ENCODE measurements at regions not wholly inside any gene's neighbourhood (a gene's known extent, or its start where the extent isn't known, plus 50 kb on each side); places are given as distances from the start of the nearest gene placed in this dataset.

DNA sequence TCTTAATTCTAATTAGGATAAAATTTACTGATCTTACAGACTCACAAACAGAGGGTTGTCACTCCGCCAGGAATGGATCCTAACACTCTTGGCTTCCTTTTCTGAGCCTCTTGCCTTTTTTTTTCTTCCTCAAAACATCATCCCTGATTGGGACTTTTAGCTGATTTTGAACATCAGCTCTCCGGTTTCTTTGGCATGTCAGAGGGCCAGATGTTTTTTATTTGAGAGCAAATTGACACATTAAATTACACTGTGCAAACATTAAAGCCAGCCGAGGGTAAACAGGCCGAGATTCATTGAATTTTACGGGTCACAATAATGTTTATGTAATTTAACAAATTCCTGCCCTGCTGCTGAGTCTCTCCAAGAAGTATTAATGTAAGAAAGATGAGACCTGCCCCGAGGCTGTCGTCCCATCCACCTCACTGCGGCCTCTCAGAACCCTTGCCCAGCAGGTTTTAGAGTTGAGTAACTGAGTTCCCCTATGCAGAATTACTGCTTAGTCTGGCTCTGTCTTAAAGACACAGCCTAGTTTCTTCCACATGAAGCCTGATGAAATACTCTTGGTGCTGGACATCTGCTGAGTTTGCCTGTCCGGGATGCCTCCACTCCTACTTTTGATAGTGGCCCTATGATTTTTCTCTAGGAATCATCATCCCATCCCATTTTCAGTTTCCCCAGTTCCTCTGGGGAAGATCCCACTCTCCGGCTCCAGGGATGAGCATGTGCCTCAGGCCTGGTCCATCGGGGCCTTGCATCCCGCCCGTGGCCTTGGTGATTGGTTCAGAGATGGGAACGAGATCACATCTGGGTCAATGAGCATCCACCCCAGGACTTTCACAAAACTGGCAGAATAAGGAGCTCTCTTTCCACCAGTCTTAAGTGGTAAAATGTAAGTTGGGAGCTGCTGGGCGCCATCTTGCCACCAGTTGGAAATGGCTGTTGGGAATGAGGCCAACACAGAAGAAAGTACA, 226.6 kb upstream of the TLE3 start:
- DNase-seq (ENCODE audit: low spot score) = no peak

DNA sequence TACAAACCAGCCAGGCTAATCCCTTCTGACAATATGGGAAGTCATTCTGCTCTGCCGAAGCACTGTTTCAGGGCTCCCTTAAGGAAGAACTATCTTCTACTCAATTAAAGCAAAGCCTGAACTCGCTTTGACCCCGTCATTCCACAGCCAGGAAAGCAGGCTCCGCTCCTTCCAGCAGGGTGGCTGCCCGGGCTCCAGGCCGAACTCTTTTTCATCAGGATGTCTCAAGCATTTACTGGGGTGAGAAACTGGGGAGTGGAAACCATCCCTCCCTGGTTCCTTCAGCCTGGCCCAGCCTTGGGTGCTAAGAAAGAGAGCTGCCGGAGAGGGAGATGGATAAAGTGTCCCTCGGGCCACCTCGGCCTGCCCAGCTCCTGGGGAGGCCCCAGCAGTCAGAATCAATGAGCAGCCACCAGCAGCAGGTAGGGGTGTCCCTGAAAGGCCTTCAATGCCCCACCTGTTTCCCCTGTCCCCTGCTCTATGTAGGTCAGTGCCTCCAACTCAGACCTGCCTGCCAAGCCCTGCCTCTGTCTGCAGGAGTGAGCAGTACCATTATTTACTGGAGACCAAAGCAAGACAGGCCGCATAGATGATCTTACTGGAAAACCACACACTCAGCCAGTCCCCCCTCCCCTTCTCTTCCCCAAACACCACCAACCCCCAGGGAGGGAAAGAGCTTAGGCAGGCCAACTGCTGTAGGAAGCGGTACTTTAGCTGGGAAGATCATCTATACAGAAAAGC, 225.6 kb upstream of the TLE3 start:
- no peak for DNase-seq (ENCODE audit: low spot score)

DNA sequence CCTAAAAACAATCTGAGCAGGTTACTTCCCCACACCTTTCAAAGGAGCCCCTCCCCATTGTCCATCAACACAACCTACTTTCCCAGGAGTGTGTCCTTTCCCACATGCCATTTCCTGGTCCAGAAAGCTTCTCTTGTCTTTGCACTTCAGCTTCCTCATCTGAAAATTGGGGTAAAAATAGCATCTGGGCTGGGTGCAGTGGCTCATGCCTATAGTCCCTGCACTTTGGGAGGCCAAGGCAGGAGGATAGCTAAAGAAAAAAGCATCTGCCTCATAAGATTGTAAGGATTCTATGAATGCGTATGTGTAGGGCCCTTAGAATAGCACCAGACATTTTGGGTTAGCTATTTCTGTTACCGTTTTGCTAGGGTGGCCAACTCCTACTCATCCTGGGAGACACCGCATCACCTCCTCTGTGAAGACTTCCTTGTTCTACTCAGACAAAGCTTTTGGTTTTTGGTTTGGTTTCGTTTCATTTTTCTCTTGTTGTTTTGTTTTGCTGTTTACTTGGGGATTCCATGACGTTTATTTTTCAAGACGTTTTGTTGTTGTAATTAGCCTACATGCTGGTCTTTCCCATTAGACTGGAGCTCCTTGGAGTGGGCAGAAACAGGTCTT, 224.4 kb upstream of the TLE3 start:
- no peak for DNase-seq (ENCODE audit: low spot score)

DNA sequence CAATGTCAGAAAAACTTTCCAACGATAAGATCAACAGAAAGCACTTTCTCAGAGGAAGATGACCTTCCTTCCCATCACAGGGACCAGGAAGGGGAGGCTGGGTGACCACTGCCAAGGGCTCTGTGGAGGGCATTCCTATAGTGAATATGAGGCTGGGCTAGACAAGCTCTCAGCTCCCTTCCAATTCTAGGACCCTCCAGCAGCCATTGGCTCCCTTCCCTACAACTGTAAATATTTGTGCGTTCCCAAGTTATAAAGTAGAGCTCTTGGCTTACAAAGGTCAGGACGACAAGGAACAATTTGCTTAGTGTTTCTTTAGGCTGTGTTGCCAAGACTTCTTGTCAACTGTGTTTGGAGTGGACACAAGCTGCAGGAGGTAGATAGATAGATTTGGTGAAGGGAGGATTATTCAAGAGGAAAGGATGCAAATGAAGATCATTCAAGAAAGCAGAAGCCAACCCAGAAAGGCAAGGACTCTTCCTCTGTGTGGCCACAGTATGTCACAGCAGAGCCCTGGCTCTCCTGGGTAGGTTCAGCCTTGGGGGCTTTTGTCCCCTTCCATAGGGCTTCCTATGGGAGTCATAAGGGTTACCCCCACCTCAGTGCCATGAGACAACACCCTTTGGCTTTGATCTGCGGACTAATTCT, 223.6 kb upstream of the TLE3 start:
- no peak for DNase-seq (ENCODE audit: low spot score)

DNA sequence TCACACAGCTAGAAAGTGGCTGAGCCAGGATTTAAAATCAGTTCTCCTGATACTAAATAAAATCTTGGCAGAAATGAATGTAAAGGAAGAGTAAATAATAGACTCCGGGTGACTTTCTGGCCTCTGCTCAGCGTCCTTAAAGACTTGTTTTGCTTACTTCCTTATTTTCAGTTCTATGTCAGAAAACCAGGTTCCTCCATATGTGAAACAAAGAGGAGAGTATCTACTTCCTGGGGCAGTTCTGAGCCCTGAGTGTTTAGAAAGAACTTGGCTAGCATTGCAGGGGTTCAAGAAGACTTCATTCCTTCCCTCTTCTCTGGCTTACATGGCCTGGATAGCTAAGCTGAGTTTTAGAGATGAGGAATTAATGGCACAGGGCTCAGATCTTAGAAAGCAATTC, 222.8 kb upstream of the TLE3 start:
- DNase-seq (ENCODE audit: low spot score) = no peak

DNA sequence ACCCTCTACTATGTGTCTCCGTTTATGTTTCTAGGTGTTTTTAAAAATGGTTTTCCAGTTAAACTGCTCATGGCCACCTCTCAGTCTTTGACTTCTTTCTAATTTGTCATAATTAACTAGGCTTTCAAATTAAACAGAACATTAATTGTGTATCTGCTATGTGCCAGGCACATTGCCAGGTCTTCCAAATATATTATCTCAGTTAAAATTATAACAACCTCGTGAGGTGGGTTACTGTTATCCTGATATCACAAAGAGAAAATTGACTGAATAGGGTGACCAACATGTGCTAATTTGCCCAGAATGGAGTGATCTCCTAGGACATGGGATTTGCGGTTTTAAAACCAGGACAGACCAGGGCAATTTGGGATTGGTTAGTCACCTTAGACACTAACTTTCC, 222.4 kb upstream of the TLE3 start:
- DNase-seq (ENCODE audit: low spot score) = no peak

DNA sequence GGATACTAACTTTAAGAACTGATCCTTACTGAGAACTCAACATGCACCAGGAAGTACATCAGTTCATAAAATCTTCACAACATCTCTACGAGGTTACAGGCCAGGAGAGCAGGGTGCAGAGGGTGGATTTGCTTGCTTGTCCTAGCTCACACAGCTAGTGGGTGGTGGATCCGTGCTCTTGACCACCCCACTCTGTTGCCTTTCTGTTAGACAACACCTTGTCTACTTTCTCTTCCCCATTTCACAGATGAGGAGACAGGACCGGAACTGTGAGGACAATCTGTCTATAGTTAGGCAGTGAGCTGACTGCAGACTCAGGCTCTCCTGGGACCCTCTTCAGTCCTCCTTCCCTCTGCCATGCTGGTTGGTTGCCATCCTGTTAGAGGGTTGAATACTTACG, 221.7 kb upstream of the TLE3 start:
- DNase-seq (ENCODE audit: low spot score) = no peak

DNA sequence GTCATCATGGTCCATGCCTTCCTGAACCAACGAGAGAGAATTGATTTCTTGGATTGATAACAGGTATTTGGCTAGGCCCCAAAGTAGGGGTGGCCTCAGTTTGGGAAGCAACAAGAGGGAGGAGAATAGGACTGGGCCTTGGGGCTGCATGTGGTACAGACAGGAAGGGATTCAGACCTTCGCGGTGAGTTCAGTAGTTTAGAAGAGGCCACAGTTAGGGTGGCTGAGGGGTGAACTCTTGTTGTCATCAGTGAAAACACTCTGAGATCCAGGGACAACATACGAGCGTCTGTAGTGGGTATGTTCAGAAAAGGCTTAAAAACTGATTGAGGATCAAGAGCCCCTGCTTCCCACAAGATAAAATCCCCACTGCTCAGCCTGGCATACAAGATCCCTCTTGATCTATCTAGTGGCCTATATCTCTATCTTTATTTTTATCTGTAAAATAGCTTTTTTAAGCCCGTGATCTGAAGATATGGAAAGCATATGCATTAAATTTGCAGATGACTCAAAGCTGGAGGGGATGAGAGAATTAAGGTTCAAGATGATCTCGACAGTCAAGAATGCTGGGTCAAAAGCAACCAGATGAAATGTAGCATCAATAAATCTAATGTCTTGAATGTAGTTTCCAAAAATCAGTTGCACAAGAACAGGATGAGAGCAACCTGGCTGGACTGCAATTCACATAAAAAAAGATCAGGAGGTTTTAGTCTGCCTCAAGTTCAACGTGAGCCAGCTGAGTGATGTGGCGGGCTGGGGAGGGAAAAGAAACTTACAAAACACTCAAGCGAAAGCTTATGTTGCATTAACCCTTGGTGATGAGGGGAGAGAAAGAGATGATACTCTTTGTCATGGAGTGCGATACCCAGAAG, 221.1 kb upstream of the TLE3 start:
- peak; percentile 14 for DNase-seq (ENCODE audit: low spot score)

DNA sequence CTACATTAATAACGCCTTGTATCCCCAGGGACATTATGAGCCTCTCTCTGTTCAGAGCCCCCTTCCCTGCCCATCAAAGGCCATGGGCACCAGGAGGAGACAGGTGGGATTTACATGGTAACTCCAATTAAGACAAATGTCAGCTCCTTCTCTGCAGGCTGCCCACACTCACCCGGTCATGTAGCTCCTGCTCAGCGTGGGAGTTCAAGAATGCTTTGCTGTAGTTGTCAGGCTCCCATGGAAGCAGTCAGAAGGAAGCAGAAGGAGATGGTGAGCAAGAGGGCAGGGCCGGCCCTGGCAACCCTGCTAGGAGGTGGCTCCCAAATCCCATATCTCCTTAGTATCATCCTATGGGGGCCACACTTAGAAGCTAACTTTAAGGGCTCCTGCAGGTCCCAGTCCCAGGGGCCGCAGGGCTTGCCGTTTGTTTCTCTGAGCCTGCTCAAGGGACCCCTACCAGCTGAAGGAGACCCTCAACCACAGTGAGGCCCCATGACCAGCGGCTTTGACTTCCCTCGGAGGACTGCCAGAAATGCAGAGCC, 218.4 kb upstream of the TLE3 start:
- no peak for DNase-seq (ENCODE audit: low spot score)

DNA sequence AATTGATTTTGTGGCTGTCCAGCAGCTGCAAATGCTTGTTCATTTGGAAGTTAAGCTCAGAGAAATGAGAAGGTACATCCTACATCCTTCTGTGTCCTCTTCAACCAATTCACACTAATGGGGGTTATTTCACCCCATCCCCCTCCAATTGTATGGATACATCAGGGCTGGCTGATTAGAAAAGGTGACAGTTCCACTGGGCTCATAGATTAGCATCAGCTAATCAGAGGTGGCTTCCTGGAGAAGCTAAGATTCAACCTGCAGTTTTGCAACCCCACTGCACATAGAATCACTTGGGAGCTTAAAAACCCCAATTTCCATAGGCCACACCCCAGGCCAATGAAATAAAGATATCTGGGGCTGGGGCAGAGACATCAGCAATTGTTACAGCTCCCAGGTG, 217.7 kb upstream of the TLE3 start:
- DNase-seq (ENCODE audit: low spot score) = no peak

DNA sequence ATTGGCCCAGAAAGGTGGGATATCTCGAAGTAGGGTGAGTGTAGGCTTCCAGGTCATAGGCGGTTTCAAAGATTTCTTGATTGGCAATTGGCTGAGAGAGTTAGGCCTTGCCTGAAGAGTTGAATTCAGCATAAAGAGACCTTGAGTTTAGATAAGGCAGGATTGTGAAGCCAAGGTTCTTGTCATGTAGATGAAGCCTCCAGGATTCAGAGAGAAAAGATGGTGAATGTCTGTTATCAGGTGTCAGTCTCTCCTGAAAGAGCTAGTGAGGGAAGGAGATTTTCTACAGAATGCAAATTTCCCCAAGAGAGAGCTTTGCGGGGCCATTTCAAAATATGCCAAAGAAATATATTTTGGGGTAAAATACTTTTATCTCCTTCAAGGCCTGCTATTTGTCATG, 217.0 kb upstream of the TLE3 start:
- DNase-seq (ENCODE audit: low spot score) = no peak

DNA sequence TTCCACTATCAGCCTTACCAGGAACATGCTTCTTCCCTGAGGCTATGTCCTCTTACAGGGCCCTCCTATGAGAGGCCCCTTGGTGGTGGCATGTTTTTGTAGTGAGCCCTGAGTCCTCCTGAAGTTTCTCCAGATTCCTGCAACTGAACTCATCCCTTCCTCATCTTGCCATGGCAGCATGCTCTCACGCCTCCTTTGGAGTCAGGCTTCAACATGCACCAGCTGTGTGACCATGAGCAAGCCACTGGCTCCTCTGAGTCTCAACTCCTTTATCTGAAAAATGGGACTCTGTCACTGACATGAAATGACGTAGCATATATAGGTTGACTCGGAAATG, 216.3 kb upstream of the TLE3 start:
- peak; percentile 26 for DNase-seq (ENCODE audit: low spot score)

DNA sequence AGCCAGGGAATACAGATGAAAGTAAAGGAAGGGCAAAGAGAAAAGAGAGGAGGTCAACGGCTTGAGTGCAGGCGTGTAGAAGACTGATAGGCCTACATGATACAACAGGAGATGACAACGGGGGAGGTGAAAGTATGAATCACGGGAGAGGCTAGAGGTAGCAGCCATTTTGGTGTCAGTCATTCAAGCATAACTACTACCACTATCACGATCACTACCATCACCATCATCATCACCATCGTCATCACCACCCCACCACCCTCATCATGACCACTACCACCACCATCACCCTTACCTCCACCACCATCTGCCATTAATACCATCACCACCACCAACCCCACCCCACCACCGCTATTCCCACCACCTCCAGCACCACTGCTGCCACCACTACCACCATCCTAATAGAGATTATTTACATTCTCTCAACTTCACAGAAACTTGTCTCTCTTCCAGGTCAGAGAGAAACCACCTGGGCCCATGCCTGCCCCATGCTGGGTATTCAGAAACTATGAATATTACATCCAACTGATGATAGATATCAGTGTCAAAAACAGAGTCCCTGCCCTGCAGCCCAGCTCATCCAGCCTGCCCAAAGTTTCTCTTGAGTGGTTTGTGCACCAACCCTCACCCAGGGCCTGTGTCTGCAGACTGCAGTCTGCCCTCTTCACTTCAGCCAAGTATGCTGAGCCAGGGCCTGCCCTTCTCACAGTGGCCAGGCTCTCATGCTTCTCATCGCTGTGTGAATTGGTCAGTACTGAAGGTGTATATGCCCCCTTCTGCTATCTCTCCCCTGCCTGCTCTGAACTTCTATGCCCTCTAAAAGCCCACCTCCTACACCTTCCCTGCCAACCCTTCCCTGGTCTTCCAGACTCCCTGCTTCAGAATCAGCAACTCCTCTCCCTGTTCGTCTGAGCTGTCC, 215.6 kb upstream of the TLE3 start:
- peak; percentile 18 for DNase-seq (ENCODE audit: low spot score)

DNA sequence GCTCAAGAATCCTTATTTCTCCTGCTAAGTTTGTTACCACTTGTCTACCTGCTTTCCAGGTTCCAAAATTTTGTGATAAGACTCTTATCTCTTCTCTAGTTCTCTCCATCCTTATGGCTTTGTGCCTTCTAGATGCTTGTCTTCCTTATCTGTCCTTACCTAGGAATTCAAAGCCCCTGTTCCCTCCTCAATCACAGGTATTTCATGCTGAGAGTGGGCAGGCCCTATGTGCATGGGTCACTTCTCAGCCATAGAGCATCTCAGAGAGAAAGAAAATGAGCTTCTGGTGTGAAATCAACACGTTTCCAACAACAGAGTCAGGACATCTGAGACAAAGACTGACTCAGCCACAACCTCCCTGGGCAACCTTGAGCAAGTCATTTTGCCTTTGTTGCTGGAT, 214.1 kb upstream of the TLE3 start:
- DNase-seq (ENCODE audit: low spot score) = no peak

DNA sequence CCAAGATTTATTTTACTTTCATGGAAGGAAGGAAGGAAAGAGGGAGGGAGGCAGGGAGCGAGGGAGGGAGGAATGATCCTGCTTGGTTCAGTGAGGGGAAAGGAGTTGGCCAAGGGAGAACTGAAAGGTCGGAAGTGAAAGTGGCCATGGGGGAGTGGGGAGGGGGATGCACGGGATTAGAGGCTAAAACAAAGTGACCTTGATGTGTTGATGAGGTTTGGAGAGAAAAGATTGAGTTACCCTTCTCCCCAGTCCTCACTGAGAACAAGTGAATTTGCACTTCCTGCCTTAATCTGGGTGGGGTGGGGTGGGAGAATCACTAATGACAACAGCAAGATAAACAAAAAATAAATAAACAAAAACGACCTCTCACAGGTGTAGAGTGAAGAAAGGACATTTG, 212.0 kb upstream of the TLE3 start:
- DNase-seq (ENCODE audit: low spot score) = no peak

DNA sequence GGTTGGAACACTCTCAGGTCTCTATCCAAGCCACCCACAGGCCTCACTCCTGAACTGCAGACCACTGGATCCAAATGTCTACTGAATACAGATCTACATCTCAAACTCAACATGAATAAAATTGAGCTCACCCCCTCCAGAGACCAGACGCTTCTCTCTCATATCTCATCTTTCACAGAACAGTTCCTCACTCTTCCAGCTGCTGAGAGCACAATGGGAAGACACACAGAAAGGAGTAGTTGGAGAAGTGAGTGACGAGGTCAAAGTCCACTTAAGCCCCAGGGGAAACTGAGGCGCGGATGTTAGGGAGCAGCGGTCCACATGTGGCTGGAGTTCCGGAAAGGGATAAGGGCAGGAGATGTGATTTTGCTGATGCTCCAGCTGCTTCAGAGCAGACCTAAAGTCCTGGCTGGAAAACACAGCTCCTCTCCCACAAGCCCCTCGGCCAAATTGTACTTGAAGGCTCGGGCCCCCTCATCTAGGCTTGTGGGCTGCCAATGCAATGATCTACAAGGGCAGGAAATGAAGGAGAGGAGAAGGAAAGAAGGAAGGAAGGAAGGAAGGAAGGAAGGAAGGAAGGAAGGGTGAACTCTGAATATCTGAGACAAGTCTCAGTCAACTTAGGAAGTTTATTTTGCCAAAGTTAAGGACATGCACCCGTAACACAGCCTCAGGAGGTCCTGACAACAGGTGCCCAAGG, 211.2 kb upstream of the TLE3 start:
- DNase-seq (ENCODE audit: low spot score) = peak; percentile 22

DNA sequence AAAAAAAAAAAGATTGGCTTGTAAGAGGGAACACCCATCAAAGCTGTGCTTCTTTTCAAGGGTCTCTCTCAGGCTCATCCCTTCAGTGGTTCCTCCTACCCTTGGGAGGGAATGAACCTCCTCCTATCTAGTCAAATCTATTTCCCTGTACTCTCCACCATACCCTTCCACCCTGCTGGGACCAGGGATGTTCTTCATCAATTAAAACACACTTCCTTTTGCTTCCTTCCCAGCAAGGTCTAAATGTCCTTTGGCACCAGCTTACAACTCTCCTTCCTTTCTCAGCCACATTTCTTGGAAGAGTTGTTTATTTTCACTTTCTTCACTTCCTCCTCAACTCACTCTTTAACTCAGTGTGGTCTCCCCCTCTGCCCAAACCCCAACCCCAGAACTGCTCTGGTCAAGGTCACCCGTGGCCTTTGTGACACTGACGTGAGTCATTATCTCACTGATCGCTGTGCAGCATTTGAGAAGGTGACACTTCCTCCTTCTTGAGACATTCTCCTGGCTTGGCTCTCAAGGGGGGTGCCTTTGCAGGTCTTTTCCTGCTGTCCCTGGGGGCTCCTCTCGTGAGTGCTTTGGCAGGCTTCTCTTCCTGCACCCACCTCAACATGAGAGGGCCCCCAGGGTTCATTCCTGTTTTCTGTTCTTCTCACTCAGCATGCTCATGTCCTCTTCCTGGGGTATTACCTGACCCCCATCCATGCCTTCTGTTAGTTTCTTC, 210.5 kb upstream of the TLE3 start:
- peak; percentile 20 for DNase-seq (ENCODE audit: low spot score)

DNA sequence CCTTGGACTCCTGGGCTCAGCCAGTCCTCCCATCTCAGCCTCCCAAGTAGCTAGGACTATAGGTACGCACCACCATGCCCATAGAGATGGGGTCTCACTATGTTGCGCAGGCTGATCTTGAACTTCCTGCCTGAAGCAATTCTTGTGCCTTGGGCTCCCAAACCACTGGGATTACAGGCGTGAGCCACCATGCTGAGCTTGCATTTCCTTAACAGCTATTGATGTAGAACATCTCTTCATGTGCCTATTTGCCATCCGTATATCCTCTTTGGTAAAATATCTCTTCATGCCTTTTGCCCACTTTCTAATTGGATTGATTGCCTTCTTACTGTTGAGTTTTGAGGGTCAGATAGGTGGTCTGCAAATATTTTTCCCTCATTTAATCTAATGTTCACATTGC, 208.9 kb upstream of the TLE3 start:
- no peak for DNase-seq (ENCODE audit: low spot score)

DNA sequence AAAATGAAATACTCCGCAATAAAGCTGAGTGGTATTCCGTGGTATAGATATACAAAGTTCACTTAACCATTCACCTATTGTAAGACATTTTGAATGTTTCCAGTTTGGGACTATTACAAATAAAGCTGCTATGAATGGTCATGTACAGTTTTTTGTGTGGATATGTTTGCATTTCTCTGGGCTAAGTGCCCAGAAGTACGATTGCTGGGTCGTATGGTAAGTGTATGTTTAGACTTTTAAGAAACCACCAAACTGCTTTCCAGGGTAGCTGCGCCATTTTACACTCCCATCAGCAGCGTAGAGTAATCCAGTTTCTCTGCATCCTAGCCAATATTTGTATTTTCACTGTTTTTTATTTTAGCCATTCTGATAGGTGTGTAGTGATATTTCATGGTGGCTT, 208.4 kb upstream of the TLE3 start:
- DNase-seq (ENCODE audit: low spot score) = no peak
